ENCODE measurements at regions not wholly inside any gene's neighbourhood (a gene's known extent, or its start where the extent isn't known, plus 50 kb on each side); places are given as distances from the start of the nearest gene placed in this dataset.

GRCh38 chr2:58710795-58711279 lies 469.7 kb upstream of the FANCL start:
- intact Hi-C loops (cut with DNase I, micrococcal nuclease), result no loop called here
- DNase-seq (no peak), ATAC-seq (no peak)
- Histone ChIP-seq H3K36me3 (ENCODE audit: low read depth) (no peaks in the 10 kb centered on the region), H3K4me1 (ENCODE audit: low read depth) (no peaks in the 10 kb centered on the region), H3K4me3 (no peak overlapping the region), H3K9me3 (no peaks in the 10 kb centered on the region)
- TF ChIP-seq CTCF (IDR thresholded peaks at IDR 0.05), result no peak

- no peak overlapping the region for H3K4me3 ChIP-seq
- H3K9me3 ChIP-seq, result no peaks in the 10 kb centered on the region
- ATAC-seq, result no peak
- H3K4me1 ChIP-seq (ENCODE audit: low read depth), result no peaks in the 10 kb centered on the region
- H3K36me3 ChIP-seq (ENCODE audit: low read depth), result no peaks in the 10 kb centered on the region
- TF ChIP-seq CTCF (IDR thresholded peaks at IDR 0.05), result no peak
- no peak for DNase-seq
- intact Hi-C loops (cut with DNase I, micrococcal nuclease), result no loop called here
These were observed 468.7 kb upstream of the FANCL start for GRCh38 chr2:58709687-58710354.

GRCh38 chr2:58709274-58709673 lies 468.1 kb upstream of the FANCL start:
- no peak overlapping the region for H3K4me3 ChIP-seq
- no peak for ATAC-seq
- H3K9me3 ChIP-seq, result no peaks in the 10 kb centered on the region
- H3K36me3 ChIP-seq (ENCODE audit: low read depth), result no peaks in the 10 kb centered on the region
- no peak for DNase-seq
- no peak for TF ChIP-seq CTCF (IDR thresholded peaks at IDR 0.05)
- intact Hi-C loops (cut with DNase I, micrococcal nuclease), result no loop called here
- no peaks in the 10 kb centered on the region for H3K4me1 ChIP-seq (ENCODE audit: low read depth)

- no peak for TF ChIP-seq CTCF (IDR thresholded peaks at IDR 0.05)
- ATAC-seq, result no peak
- intact Hi-C loops (cut with DNase I, micrococcal nuclease), result no loop called here
- H3K36me3 ChIP-seq (ENCODE audit: low read depth), result no peaks in the 10 kb centered on the region
- no peaks in the 10 kb centered on the region for H3K4me1 ChIP-seq (ENCODE audit: low read depth)
- no peak for DNase-seq
- H3K9me3 ChIP-seq, result no peaks in the 10 kb centered on the region
- H3K4me3 ChIP-seq, result no peak overlapping the region
These were observed 467.4 kb upstream of the FANCL start for GRCh38 chr2:58708565-58708964.

- no peak for ATAC-seq
- Histone ChIP-seq H3K36me3 (ENCODE audit: low read depth) (no peaks in the 10 kb centered on the region), H3K9me3 (no peaks in the 10 kb centered on the region), H3K4me3 (no peak overlapping the region), H3K4me1 (ENCODE audit: low read depth) (no peaks in the 10 kb centered on the region)
- intact Hi-C loops (cut with DNase I, micrococcal nuclease), result no loop called here
- no peak for DNase-seq
- no peak for TF ChIP-seq CTCF (IDR thresholded peaks at IDR 0.05)
These were observed 461.3 kb upstream of the FANCL start for GRCh38 chr2:58702302-58702885.
